ENCODE measurements at regions not wholly inside any gene's neighbourhood (a gene's known extent, or its start where the extent isn't known, plus 50 kb on each side); places are given as distances from the start of the nearest gene placed in this dataset.

DNA sequence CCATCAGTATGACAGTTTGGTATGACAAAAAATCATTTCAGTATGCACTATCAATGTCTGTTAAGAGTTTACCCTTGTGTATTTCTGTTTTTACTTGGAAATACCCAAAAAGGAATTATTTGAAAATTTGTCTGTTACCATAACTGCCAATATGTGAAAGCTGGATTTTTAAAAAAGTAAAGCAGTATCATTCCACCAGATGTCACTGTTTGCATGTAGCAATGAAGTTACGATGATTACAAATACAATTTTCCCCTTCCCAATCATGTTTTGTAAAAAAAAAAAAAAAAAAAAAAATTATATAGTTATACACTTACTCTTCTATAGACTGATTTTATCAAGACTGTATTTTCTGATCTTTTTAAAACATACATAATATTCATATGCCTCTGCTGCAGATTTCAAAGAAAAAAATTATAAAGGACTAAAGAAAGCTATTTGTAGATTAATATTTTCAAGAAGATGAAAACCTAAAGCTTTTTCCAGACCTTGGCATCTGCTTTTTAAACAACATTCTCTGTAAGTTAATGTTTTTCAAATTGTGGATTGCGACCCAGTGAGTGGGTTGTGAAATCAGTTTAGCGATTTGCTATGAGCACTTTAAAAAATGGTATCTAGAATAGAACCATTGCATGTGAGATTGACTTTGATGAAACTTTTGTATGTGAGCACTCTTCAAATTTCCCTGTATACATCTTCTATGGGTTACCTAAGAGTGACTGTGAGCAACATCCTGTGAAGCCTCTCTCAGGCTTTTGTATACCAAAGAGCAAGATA is 114.2 kb downstream of the TTC6 start (continued):
- TF ChIP-seq ZFX (CRISPR knock-in tag; IDR thresholded peaks at IDR 0.05; ENCODE audit: low read depth): no peak
- TF ChIP-seq, protein P1, sequence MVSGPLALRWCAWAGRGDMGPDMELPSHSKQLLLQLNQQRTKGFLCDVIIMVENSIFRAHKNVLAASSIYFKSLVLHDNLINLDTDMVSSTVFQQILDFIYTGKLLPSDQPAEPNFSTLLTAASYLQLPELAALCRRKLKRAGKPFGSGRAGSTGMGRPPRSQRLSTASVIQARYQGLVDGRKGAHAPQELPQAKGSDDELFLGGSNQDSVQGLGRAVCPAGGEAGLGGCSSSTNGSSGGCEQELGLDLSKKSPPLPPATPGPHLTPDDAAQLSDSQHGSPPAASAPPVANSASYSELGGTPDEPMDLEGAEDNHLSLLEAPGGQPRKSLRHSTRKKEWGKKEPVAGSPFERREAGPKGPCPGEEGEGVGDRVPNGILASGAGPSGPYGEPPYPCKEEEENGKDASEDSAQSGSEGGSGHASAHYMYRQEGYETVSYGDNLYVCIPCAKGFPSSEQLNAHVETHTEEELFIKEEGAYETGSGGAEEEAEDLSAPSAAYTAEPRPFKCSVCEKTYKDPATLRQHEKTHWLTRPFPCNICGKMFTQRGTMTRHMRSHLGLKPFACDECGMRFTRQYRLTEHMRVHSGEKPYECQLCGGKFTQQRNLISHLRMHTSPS (CRISPR knock-in tag; IDR thresholded peaks at IDR 0.05; ENCODE audit: low read depth): no peak
- no peak for TF ChIP-seq ZMAT3 (CRISPR knock-in tag; conservative IDR thresholded peaks at IDR 0.05)
- no peak for TF ChIP-seq ZNF33A (CRISPR knock-in tag; IDR thresholded peaks at IDR 0.05; ENCODE audit: borderline replicate concordance)
- TF ChIP-seq NR2C2 (CRISPR knock-in tag; IDR thresholded peaks at IDR 0.05; ENCODE audit: borderline replicate concordance): no peak
- no peak for TF ChIP-seq ZBTB7B (CRISPR knock-in tag; IDR thresholded peaks at IDR 0.05)
- TF ChIP-seq KLF16 (CRISPR knock-in tag; IDR thresholded peaks at IDR 0.05): peak in 1 of 2 experiments; percentile 57; a peak in 1 of 4 replicates
- TF ChIP-seq, protein P2, sequence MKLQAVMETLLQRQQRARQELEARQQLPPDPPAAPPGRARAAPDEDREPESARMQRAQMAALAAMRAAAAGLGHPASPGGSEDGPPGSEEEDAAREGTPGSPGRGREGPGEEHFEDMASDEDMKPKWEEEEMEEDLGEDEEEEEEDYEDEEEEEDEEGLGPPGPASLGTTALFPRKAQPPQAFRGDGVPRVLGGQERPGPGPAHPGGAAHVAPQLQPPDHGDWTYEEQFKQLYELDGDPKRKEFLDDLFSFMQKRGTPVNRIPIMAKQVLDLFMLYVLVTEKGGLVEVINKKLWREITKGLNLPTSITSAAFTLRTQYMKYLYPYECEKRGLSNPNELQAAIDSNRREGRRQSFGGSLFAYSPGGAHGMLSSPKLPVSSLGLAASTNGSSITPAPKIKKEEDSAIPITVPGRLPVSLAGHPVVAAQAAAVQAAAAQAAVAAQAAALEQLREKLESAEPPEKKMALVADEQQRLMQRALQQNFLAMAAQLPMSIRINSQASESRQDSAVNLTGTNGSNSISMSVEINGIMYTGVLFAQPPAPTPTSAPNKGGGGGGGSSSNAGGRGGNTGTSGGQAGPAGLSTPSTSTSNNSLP (IDR thresholded peaks at IDR 0.05; ENCODE audit: low read depth, low read length): peak; percentile 93
- TF ChIP-seq, protein P3, sequence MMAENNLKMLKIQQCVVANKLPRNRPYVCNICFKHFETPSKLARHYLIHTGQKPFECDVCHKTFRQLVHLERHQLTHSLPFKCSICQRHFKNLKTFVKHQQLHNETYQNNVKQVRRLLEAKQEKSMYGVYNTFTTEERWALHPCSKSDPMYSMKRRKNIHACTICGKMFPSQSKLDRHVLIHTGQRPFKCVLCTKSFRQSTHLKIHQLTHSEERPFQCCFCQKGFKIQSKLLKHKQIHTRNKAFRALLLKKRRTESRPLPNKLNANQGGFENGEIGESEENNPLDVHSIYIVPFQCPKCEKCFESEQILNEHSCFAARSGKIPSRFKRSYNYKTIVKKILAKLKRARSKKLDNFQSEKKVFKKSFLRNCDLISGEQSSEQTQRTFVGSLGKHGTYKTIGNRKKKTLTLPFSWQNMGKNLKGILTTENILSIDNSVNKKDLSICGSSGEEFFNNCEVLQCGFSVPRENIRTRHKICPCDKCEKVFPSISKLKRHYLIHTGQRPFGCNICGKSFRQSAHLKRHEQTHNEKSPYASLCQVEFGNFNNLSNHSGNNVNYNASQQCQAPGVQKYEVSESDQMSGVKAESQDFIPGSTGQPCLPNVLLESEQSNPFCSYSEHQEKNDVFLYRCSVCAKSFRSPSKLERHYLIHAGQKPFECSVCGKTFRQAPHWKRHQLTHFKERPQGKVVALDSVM (CRISPR knock-in tag; IDR thresholded peaks at IDR 0.05): no peak
- 0 out of 2 replicates have a peak, but pooled peaks have one; percentile 13 for TF ChIP-seq THAP11 (CRISPR knock-in tag; IDR thresholded peaks at IDR 0.05)
- TF ChIP-seq PRPF4 (IDR thresholded peaks at IDR 0.05; ENCODE audit: low read depth, low read length, poor library complexity, severe bottlenecking): no peak
- no peak for TF ChIP-seq ISX (CRISPR knock-in tag; conservative IDR thresholded peaks at IDR 0.05)
- TF ChIP-seq, protein P4, sequence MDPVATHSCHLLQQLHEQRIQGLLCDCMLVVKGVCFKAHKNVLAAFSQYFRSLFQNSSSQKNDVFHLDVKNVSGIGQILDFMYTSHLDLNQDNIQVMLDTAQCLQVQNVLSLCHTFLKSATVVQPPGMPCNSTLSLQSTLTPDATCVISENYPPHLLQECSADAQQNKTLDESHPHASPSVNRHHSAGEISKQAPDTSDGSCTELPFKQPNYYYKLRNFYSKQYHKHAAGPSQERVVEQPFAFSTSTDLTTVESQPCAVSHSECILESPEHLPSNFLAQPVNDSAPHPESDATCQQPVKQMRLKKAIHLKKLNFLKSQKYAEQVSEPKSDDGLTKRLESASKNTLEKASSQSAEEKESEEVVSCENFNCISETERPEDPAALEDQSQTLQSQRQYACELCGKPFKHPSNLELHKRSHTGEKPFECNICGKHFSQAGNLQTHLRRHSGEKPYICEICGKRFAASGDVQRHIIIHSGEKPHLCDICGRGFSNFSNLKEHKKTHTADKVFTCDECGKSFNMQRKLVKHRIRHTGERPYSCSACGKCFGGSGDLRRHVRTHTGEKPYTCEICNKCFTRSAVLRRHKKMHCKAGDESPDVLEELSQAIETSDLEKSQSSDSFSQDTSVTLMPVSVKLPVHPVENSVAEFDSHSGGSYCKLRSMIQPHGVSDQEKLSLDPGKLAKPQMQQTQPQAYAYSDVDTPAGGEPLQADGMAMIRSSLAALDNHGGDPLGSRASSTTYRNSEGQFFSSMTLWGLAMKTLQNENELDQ (CRISPR knock-in tag; IDR thresholded peaks at IDR 0.05; ENCODE audit: borderline replicate concordance): no peak
- no peak for TF ChIP-seq ZNF256 (CRISPR knock-in tag; conservative IDR thresholded peaks at IDR 0.05)
- TF ChIP-seq, protein P5, sequence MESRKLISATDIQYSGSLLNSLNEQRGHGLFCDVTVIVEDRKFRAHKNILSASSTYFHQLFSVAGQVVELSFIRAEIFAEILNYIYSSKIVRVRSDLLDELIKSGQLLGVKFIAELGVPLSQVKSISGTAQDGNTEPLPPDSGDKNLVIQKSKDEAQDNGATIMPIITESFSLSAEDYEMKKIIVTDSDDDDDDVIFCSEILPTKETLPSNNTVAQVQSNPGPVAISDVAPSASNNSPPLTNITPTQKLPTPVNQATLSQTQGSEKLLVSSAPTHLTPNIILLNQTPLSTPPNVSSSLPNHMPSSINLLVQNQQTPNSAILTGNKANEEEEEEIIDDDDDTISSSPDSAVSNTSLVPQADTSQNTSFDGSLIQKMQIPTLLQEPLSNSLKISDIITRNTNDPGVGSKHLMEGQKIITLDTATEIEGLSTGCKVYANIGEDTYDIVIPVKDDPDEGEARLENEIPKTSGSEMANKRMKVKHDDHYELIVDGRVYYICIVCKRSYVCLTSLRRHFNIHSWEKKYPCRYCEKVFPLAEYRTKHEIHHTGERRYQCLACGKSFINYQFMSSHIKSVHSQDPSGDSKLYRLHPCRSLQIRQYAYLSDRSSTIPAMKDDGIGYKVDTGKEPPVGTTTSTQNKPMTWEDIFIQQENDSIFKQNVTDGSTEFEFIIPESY (CRISPR knock-in tag; IDR thresholded peaks at IDR 0.05): no peak
- TF ChIP-seq, protein P6, sequence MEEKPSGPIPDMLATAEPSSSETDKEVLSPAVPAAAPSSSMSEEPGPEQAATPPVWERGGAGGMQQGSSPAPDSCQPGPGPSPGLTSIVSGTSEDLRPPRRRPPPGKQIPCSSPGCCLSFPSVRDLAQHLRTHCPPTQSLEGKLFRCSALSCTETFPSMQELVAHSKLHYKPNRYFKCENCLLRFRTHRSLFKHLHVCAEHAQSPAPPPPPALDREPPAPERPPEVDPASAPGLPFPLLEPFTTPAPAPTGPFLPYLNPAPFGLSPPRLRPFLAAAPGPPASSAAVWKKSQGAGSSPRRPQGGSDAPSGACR (CRISPR knock-in tag; IDR thresholded peaks at IDR 0.05): no peak
- peak; percentile 66 for TF ChIP-seq MIXL1 (CRISPR knock-in tag; IDR thresholded peaks at IDR 0.05)
- TF ChIP-seq ZFP90 (CRISPR knock-in tag; IDR thresholded peaks at IDR 0.05; ENCODE audit: borderline replicate concordance): no peak
